ENCODE measurements at regions not wholly inside any gene's neighbourhood (a gene's known extent, or its start where the extent isn't known, plus 50 kb on each side); places are given as distances from the start of the nearest gene placed in this dataset.

DNA sequence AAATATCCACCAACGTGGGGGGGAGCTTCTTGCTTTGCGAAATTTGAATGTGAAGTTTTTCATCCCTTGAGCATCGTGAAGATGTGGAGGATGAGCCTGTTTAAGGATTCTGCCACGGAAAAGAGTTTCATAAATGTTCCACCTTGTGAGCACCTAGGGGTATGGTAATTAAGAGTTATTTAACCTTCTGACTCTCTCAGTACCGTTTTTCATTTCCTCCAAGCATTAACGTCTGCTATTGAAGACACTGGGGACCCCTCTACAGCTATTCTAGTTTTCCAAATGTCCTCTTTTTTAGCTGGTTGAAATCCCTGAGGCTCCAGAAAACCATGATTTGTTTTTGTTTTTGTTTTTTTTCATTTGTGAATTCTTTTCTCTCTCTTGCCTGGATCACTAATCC lies 79.1 kb upstream of the GALNT2 start:
- ATAC-seq (no peak), DNase-seq (ENCODE audit: low spot score) (no peak)
- no peak overlapping the region for H3K4me3 Mint-ChIP-seq
- TF ChIP-seq ZNF232 (CRISPR knock-in tag; IDR thresholded peaks at IDR 0.05) = no peak
- TF ChIP-seq, protein P1, sequence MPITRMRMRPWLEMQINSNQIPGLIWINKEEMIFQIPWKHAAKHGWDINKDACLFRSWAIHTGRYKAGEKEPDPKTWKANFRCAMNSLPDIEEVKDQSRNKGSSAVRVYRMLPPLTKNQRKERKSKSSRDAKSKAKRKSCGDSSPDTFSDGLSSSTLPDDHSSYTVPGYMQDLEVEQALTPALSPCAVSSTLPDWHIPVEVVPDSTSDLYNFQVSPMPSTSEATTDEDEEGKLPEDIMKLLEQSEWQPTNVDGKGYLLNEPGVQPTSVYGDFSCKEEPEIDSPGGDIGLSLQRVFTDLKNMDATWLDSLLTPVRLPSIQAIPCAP (CRISPR knock-in tag; IDR thresholded peaks at IDR 0.05) = no peak
- TF ChIP-seq, protein P2, sequence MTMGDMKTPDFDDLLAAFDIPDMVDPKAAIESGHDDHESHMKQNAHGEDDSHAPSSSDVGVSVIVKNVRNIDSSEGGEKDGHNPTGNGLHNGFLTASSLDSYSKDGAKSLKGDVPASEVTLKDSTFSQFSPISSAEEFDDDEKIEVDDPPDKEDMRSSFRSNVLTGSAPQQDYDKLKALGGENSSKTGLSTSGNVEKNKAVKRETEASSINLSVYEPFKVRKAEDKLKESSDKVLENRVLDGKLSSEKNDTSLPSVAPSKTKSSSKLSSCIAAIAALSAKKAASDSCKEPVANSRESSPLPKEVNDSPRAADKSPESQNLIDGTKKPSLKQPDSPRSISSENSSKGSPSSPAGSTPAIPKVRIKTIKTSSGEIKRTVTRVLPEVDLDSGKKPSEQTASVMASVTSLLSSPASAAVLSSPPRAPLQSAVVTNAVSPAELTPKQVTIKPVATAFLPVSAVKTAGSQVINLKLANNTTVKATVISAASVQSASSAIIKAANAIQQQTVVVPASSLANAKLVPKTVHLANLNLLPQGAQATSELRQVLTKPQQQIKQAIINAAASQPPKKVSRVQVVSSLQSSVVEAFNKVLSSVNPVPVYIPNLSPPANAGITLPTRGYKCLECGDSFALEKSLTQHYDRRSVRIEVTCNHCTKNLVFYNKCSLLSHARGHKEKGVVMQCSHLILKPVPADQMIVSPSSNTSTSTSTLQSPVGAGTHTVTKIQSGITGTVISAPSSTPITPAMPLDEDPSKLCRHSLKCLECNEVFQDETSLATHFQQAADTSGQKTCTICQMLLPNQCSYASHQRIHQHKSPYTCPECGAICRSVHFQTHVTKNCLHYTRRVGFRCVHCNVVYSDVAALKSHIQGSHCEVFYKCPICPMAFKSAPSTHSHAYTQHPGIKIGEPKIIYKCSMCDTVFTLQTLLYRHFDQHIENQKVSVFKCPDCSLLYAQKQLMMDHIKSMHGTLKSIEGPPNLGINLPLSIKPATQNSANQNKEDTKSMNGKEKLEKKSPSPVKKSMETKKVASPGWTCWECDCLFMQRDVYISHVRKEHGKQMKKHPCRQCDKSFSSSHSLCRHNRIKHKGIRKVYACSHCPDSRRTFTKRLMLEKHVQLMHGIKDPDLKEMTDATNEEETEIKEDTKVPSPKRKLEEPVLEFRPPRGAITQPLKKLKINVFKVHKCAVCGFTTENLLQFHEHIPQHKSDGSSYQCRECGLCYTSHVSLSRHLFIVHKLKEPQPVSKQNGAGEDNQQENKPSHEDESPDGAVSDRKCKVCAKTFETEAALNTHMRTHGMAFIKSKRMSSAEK (CRISPR knock-in tag; IDR thresholded peaks at IDR 0.05; ENCODE audit: borderline replicate concordance) = no peak
- TF ChIP-seq, protein P3, sequence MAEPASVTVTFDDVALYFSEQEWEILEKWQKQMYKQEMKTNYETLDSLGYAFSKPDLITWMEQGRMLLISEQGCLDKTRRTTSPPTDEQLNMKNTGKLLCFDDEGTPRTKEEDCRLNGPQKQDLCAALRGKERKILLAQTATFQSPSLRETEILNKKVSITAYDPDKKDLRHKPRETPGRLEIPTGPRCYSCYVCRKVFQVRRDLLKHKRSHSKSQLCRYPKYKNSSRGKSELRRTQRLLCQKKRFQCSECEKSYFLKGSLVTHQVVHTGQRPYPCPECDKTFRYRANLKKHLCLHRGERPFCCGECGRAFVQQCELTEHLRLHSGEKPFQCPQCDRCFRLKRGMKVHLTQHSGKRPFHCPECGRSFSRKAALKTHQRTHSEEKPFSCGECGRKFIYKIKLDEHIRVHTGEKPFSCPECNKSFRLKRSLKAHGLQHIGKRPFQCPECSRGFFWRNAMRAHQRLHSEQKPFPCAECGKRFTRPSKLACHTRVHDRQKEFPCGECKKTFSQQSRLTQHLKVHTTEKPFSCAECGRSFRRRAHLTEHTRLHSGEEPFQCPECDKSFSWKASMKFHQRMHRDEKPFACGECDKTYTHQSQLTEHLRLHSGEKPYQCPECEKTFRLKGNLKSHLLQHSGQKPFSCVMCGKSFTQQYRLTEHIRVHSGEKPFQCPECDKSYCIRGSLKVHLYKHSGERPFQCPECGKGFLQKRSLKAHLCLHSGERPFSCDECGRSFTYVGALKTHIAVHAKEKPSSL (CRISPR knock-in tag; conservative IDR thresholded peaks at IDR 0.05) = no peak
- no peak for TF ChIP-seq ZNF671 (CRISPR knock-in tag; IDR thresholded peaks at IDR 0.05)
- TF ChIP-seq CREM (CRISPR knock-in tag; IDR thresholded peaks at IDR 0.05) = no peak
- TF ChIP-seq, protein P4, sequence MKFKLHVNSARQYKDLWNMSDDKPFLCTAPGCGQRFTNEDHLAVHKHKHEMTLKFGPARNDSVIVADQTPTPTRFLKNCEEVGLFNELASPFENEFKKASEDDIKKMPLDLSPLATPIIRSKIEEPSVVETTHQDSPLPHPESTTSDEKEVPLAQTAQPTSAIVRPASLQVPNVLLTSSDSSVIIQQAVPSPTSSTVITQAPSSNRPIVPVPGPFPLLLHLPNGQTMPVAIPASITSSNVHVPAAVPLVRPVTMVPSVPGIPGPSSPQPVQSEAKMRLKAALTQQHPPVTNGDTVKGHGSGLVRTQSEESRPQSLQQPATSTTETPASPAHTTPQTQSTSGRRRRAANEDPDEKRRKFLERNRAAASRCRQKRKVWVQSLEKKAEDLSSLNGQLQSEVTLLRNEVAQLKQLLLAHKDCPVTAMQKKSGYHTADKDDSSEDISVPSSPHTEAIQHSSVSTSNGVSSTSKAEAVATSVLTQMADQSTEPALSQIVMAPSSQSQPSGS (CRISPR knock-in tag; IDR thresholded peaks at IDR 0.05; ENCODE audit: borderline replicate concordance, low read depth) = no peak
- TF ChIP-seq, protein P5, sequence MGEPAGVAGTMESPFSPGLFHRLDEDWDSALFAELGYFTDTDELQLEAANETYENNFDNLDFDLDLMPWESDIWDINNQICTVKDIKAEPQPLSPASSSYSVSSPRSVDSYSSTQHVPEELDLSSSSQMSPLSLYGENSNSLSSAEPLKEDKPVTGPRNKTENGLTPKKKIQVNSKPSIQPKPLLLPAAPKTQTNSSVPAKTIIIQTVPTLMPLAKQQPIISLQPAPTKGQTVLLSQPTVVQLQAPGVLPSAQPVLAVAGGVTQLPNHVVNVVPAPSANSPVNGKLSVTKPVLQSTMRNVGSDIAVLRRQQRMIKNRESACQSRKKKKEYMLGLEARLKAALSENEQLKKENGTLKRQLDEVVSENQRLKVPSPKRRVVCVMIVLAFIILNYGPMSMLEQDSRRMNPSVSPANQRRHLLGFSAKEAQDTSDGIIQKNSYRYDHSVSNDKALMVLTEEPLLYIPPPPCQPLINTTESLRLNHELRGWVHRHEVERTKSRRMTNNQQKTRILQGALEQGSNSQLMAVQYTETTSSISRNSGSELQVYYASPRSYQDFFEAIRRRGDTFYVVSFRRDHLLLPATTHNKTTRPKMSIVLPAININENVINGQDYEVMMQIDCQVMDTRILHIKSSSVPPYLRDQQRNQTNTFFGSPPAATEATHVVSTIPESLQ (CRISPR knock-in tag; IDR thresholded peaks at IDR 0.05) = no peak
- TF ChIP-seq ZNF423 (CRISPR knock-in tag; IDR thresholded peaks at IDR 0.05) = no peak
- no peak for TF ChIP-seq TCF7 (CRISPR knock-in tag; IDR thresholded peaks at IDR 0.05; ENCODE audit: low read depth)
- TF ChIP-seq PRRX2 (CRISPR knock-in tag; IDR thresholded peaks at IDR 0.05) = no peak
- no peak for TF ChIP-seq SMAD4 (CRISPR knock-in tag; IDR thresholded peaks at IDR 0.05)
- TF ChIP-seq RORB (CRISPR knock-in tag; IDR thresholded peaks at IDR 0.05) = no peak
- TF ChIP-seq, protein P6, sequence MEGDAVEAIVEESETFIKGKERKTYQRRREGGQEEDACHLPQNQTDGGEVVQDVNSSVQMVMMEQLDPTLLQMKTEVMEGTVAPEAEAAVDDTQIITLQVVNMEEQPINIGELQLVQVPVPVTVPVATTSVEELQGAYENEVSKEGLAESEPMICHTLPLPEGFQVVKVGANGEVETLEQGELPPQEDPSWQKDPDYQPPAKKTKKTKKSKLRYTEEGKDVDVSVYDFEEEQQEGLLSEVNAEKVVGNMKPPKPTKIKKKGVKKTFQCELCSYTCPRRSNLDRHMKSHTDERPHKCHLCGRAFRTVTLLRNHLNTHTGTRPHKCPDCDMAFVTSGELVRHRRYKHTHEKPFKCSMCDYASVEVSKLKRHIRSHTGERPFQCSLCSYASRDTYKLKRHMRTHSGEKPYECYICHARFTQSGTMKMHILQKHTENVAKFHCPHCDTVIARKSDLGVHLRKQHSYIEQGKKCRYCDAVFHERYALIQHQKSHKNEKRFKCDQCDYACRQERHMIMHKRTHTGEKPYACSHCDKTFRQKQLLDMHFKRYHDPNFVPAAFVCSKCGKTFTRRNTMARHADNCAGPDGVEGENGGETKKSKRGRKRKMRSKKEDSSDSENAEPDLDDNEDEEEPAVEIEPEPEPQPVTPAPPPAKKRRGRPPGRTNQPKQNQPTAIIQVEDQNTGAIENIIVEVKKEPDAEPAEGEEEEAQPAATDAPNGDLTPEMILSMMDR (IDR thresholded peaks at IDR 0.05) = no peak
- TF ChIP-seq, protein P7, sequence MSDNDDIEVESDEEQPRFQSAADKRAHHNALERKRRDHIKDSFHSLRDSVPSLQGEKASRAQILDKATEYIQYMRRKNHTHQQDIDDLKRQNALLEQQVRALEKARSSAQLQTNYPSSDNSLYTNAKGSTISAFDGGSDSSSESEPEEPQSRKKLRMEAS (CRISPR knock-in tag; IDR thresholded peaks at IDR 0.05) = no peak
- TF ChIP-seq, protein P8, sequence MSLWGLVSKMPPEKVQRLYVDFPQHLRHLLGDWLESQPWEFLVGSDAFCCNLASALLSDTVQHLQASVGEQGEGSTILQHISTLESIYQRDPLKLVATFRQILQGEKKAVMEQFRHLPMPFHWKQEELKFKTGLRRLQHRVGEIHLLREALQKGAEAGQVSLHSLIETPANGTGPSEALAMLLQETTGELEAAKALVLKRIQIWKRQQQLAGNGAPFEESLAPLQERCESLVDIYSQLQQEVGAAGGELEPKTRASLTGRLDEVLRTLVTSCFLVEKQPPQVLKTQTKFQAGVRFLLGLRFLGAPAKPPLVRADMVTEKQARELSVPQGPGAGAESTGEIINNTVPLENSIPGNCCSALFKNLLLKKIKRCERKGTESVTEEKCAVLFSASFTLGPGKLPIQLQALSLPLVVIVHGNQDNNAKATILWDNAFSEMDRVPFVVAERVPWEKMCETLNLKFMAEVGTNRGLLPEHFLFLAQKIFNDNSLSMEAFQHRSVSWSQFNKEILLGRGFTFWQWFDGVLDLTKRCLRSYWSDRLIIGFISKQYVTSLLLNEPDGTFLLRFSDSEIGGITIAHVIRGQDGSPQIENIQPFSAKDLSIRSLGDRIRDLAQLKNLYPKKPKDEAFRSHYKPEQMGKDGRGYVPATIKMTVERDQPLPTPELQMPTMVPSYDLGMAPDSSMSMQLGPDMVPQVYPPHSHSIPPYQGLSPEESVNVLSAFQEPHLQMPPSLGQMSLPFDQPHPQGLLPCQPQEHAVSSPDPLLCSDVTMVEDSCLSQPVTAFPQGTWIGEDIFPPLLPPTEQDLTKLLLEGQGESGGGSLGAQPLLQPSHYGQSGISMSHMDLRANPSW (CRISPR knock-in tag; conservative IDR thresholded peaks at IDR 0.05; ENCODE audit: low read depth) = no peak
- TF ChIP-seq, protein P9, sequence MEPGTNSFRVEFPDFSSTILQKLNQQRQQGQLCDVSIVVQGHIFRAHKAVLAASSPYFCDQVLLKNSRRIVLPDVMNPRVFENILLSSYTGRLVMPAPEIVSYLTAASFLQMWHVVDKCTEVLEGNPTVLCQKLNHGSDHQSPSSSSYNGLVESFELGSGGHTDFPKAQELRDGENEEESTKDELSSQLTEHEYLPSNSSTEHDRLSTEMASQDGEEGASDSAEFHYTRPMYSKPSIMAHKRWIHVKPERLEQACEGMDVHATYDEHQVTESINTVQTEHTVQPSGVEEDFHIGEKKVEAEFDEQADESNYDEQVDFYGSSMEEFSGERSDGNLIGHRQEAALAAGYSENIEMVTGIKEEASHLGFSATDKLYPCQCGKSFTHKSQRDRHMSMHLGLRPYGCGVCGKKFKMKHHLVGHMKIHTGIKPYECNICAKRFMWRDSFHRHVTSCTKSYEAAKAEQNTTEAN (CRISPR knock-in tag; IDR thresholded peaks at IDR 0.05) = no peak
- H3K9me3 Mint-ChIP-seq = no peaks in the 10 kb centered on the region
- ChIA-PET CTCF (interaction anchor here (0.9 to 1.3 kb wide), 2 partner anchors 15 to 127 kb away, joined by 4 read pairs; no protein-coding TSS in a partner anchor), POLR2A (no interaction called here)
- H3K27ac Mint-ChIP-seq = no peak overlapping the region
- H3K4me1 Mint-ChIP-seq = no peaks in the 10 kb centered on the region
- no peaks in the 10 kb centered on the region for H3K36me3 Mint-ChIP-seq
- H3K27me3 Mint-ChIP-seq (ENCODE audit: low read depth) = no peaks in the 10 kb centered on the region; the same call in 1 of the 2 replicates
